ENCODE measurements at regions not wholly inside any gene's neighbourhood (a gene's known extent, or its start where the extent isn't known, plus 50 kb on each side); places are given as distances from the start of the nearest gene placed in this dataset.

DNA sequence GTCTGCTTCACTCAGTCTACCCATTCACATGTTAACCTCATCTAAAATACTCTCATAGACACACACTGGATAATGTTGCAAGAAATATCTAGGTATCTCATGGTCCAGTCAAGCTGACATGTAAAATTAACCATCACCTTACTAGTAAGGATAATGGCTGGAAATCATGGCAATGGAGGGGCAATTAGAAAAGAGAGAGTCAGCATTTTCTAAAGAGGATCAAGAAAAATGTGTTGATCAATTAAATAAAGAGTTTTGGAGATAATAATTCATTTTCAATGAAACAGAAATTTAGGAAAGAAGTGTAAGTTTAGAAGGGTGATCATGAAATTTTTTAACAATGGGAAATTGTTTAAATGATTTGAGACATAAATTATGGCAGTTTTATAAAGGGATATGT is 1914.1 kb upstream of the IGFBP7 start:
- no peak for TF ChIP-seq POLR2AphosphoS5 (IDR thresholded peaks at IDR 0.05)
- no peak for TF ChIP-seq POLR2A (IDR thresholded peaks at IDR 0.05)
- TF ChIP-seq, protein P1, sequence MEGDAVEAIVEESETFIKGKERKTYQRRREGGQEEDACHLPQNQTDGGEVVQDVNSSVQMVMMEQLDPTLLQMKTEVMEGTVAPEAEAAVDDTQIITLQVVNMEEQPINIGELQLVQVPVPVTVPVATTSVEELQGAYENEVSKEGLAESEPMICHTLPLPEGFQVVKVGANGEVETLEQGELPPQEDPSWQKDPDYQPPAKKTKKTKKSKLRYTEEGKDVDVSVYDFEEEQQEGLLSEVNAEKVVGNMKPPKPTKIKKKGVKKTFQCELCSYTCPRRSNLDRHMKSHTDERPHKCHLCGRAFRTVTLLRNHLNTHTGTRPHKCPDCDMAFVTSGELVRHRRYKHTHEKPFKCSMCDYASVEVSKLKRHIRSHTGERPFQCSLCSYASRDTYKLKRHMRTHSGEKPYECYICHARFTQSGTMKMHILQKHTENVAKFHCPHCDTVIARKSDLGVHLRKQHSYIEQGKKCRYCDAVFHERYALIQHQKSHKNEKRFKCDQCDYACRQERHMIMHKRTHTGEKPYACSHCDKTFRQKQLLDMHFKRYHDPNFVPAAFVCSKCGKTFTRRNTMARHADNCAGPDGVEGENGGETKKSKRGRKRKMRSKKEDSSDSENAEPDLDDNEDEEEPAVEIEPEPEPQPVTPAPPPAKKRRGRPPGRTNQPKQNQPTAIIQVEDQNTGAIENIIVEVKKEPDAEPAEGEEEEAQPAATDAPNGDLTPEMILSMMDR (IDR thresholded peaks at IDR 0.05): no peak
